NK-92 treated with Interleukin-12 subunit alpha and Interleukin-12 subunit beta, amount 100 ng/mL, for 24 hours (cell line): ENCODE measurements at regions not wholly inside any gene's neighbourhood (a gene's known extent, or its start where the extent isn't known, plus 50 kb on each side); places are given as distances from the start of the nearest gene placed in this dataset.
"Not testable (repeated sequence)": the region's sequence is repeated elsewhere in the genome, so short reads cannot be mapped to it uniquely, and the experiment has no call there.

Source experiments
- DNase-seq: peaks from one replicate; lab custom pipeline; 2025; lab: John Stamatoyannopoulos, UW

- DNase-seq: no peak
Measured at GRCh38 chr3:161691677-161692076, 195.1 kb downstream of the OTOL1 start.

DNA sequence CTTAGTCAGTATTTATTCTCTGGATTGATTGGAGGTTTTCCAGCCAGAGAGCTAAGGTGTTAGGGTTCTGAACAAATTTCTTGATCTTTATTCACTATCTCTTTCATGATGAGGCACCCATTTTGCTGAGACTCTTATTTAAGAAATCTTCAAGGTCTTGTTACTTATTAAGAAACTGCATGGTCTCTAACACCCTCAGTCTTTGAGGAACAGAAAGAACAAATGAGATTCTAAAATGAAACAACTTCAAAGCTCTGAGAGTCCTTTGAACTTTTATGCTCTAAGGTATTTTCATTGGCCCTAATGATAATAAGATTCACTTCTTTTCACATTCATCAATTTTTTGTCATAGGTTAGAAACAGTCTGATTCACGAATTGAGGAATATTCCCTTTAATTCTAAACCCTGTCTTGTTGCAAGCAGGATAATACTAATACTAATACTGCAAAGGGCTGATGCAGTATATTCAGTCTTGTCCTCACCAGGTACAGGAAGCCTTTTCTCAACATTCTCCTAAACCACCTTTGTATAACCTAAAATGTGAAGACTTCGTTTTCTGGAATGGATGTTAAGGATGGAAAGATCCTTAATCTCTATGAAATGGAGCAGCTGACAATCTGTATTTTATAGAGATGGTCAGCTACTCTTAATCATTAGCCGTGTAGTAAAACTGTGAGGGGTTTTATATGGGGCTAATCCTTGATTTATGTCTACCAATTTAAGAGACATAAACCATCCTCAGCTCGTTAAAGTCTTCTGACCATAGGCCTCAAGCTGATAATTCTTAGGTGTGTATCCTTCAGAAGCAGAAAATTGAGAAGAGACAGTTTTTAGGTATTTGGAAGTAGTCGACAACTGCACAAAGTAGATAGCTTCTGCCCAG is 198.3 kb downstream of the OTOL1 start:
- DNase-seq: no peak

- DNase-seq: no peak
Measured at GRCh38 chr3:161695811-161696210, 199.2 kb downstream of the OTOL1 start.

- DNase-seq: no peak
Measured at GRCh38 chr3:161700998-161701397, 204.4 kb downstream of the OTOL1 start.

DNA sequence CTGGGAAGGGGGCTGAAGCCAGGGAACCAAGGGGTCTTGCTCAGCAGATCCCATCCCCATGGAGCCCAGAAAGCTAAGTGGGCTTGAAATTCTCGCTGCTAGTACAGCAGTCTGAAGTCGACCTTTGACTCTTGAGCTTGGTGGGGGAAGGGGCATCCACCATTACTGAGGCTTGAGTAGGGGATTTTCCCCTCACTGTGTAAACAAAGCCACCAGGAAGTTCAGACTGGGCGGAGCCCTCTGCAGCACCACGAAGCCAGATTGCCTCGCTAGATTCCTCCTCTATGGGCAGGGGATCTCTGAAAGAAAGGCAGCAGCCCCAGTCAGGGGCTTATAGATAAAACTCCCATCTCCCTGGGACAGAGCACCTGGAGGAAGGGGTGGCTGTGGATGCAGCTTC is 210.6 kb downstream of the OTOL1 start:
- not testable (repeated sequence) for DNase-seq

DNA sequence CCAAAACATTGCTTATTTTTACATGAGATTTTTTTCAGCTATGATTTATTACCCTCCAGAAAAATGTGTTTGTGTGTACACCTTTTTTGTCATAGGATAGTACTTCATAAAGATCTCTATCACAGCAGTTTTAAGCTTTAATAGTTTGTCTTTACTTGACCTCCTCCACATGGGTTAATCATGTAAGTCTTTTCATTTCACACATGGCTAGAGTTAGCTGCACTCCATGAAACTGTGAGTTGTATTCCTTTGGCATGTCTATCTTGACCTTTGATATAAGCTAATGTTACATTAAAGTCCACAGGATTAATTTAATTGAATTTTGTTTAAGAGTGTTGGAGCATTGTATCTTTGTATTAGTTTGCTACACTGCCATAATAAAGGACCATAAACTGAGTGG is 217.1 kb downstream of the OTOL1 start:
- no peak for DNase-seq

DNA sequence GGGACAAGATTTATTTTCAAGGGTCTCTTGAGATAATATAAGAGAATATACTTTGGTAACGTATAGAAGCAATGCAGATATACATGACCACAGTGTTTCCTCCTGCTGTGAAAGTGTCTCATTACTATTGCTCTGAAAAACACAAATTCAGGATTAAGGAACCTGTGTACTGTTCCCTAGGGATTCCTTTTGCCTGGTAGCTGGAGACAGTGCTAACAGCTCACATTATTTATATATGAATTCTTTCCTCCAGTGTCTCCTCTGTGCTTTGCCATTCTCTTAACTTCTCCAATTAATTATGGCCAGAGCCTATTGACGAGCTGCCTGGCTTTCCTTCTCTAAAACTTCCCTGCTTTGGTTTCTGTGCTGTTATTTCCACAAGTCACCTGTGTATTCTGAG is 235.4 kb downstream of the OTOL1 start:
- DNase-seq: no peak

- no peak for DNase-seq
Measured at GRCh38 chr3:161737171-161737570, 240.6 kb downstream of the OTOL1 start.

- DNase-seq: no peak
Measured at GRCh38 chr3:161740421-161740820, 243.8 kb downstream of the OTOL1 start.

GRCh38 chr3:161744366-161744765 is 247.8 kb downstream of the OTOL1 start:
- no peak for DNase-seq

- no peak for DNase-seq
Measured at GRCh38 chr3:161745741-161746140, 249.1 kb downstream of the OTOL1 start.

DNA sequence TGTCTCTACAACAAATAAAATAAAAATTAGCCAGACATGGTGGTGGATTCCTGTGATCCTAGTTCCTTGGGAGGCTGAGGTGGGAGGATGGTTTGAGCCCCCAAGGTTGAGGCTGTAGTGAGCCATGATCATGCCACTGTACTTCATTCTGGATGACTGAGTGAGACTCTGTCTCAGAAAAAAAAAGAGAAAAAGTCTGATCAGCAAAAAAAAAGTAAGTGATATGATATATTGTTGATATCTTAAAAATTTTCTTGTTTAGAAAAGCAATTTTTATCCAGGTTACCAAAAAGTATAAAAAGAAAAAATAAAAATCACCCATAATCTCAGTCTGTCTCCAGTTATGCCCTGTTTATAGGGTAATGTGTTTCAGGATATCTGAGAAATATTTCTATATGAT is 251.4 kb downstream of the OTOL1 start:
- no peak for DNase-seq

DNA sequence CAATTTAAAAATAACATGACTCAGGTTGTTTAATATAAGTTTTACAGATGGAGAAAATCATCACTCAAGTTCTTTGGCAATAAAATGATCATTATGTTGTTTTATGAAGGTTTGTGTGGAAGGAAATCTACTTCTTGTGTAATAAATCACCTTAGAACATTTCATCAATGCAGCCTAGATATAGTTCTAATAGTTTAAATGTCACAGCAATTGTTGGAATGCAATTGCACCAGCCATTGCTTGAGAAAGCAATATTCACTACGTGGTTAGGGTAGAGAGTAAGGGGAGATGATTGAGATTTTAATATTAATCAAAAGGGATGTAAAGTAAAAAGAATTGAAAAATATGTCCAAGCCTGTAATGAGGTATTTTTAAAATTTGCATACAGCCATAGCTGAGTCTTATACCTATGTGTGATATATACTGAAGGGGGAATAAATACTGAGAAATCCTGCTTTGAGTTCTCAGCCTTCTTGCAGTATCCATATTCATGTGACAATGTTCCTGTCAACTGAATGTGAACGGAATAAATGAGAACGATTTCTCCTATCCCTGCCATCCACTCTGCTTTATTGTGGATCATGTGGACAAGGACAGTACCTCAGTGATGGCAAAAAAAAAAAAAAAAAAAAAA is 257.9 kb downstream of the OTOL1 start:
- no peak for DNase-seq

- DNase-seq: no peak
Measured at GRCh38 chr3:161759444-161759843, 262.8 kb downstream of the OTOL1 start.

GRCh38 chr3:161766331-161766730 is 269.7 kb downstream of the OTOL1 start:
- DNase-seq: no peak

DNA sequence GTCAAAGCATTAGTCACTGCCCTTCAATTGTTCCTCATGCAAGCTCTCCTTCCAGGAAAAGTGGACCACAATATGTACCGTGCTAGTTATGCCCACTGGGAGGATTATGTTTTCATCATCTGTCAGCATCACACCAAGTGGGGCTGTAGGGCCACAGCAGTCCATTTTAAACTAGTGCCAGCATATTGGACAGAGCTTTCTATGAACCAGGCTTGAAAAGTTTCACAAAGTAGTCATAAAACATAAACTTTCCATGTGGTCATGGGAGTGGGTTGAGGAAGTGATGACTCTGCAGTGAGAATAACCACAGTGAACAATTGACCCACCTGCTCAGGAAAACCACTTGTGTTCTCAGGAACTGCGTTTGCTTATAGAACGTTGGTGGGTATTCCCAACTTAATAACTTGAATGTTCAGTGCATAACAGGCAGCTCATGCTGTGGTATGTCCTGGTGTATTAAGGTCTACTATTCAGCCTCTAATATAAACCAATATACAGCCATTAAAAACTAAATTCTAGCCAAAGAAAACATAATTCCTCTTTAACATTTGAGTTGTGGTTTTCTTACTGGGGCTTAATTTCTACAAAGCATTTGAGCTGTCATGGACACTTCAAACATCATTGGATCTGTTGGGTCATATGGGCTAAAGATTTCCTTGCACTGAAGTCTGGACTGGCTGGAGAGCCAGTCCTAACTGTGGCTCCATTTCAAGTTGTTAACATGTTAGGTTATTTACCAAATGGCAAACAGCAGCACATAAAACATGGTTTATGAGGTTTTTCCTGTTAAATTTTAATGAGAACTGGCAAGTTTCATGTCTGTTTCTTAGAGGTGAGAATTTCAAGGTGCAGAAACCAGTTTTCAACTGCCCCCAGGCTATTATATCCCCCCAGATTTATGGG is 274.1 kb downstream of the OTOL1 start:
- no peak for DNase-seq

DNA sequence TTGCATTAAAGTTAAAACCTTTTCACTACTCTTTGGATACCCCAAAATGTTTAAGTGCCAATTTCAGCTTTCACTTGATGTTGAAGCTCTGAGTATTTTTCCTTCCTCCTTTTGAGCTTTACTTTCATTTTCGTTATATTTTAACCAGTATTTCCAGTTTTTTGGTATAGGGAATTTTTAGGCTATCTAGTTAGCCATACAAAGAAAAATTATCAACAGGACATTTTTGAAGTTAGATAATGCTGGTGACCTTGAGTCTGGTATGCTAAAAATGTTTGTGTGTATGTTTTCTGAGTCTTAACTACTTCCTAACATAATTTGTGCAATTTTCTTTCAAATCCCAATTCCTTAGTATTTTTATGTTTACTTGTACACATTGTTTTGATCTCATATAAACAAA is 284.8 kb downstream of the OTOL1 start:
- DNase-seq: no peak

DNA sequence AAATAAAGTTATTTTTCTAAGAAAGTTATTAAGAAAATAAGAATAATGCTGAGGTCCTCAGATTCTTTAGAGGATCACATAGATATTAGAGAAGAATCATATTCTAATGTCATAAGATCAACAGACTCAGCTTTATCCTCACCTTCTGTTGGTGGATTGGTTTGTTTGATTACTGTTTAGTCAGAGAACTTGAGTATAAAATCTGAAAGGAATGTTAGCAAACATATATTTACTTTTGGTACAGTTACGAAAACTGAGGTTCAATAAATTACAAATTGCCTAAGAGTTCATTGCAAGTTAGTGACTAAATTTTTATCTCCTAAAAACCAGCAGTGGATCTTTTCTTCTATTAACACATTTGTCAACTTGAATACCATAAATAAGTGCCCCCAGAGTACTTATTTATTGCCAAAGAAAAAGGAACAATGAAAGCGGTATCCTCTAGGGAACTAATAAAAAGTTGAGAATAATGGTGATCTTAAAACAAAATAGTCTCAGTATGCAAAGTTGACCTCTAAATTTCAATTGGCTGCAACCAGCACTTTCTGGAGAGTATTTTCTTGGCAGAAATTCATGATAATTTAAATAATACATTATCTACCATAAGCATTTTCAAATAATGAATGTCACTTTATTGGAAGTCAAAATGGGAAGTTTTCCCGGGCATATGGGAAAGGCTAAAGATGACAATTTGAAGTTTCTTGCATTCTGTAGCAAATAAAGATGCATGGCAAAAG is 296.8 kb downstream of the OTOL1 start:
- DNase-seq: no peak

DNA sequence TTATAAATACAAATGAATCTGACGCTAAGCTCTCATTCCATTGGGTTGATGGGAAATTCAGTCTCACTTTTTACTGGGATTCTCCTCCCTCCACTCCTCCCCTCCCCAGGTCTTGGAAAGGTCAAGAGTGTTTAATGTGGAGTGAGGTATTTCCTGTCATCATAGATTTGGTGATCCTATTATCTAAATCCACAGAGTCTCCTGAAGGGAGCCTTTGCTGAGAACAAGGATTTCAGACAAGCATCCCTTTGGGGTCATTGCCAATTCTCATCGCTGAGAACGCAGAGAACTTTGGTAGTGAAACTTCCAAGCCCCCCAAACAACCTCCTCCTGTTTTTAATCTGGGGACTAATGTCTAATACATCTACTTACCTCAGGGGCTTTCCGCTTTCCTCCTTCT is 297.9 kb downstream of the OTOL1 start:
- DNase-seq: no peak

DNA sequence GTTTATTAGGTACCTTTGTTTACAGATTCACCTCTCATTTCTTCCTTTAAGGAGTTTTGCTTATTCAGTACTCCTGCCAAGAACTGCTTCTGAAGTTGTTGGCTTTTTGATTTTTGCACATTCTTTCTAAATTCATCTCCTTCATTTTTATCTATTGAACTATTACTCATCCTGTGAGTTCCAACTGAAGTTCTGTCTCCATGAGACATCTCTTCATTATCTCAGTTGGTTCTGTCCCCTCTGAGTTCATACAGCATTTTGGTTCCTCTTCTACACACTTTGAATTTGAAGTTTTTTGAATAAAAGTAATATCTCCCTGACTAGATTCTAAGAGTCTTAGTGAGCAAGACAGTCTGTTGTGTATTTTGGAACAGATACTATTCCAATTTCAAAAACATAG is 299.7 kb downstream of the OTOL1 start:
- DNase-seq: no peak

GRCh38 chr3:161796780-161797179 is 300.2 kb downstream of the OTOL1 start:
- no peak for DNase-seq

- DNase-seq: no peak
Measured at GRCh38 chr3:161798016-161798415, 301.4 kb downstream of the OTOL1 start.
